NCI-H1417 treated with DMSO at 0.1 percent for 48 hours (cell line): ENCODE measurements at regions not wholly inside any gene's neighbourhood (a gene's known extent, or its start where the extent isn't known, plus 50 kb on each side); places are given as distances from the start of the nearest gene placed in this dataset.
A peak's percentile ranks its signal among the peaks of the same experiment; 100 is the strongest.
"Not testable (repeated sequence)": the region's sequence is repeated elsewhere in the genome, so short reads cannot be mapped to it uniquely, and the experiment has no call there.

Experiments used
- DNase-seq: peaks from one replicate; lab custom pipeline; 2025; lab: John Stamatoyannopoulos, UW

GRCh38 chr5:122515210-122515609 is 203.2 kb downstream of the SNCAIP start:
- DNase-seq: not testable (repeated sequence)

DNA sequence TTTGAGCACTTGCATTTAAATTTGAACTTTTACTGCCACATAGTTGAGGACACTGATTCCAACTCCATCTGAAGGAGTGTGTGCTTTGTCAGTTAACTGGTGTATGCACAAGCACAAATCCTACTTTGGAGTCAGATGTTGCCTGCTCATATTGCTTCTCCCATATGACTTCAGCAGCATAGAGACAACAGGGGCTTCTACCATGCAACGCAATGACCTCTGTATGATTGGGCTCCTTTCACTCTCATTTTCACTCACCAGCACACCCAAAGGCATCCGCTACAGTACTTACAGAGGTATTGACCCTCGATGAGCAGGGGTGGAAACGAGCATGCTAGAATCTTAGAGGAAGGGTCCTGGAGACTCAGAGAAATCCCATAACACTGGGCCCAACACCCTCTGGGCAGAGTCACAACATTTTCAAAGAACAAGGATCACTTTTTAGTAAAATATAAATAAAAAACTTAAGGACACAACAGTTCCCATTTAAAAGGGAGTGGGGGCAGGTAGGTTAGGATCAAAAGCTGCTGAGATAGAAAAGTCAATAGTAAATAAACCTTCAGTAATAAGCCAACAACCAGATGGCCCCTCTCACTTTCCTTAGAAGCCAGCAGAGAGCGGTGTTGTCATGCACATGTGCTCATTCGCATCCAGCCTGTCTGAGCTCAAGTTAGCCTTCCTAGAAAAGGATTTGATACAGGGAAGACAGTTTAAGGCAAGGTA is 203.8 kb downstream of the SNCAIP start:
- DNase-seq: peak; percentile 14

DNA sequence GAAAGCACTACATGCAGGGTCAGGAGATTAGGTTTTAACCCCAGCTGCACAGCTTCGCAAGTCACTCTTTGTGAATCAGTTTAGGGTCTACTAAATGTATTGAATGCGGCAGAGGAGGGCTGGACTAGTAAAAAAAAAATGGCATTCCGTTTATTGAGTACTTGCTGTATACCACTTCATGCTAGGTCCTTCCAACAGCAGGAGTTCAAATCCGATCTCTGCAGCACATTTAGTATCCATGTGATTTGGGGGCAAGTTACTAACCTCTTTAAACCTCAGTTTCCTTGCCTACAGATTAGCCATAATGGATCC is 204.4 kb downstream of the SNCAIP start:
- no peak for DNase-seq

- no peak for DNase-seq
These were observed 205.1 kb downstream of the SNCAIP start for GRCh38 chr5:122517091-122517490.

DNA sequence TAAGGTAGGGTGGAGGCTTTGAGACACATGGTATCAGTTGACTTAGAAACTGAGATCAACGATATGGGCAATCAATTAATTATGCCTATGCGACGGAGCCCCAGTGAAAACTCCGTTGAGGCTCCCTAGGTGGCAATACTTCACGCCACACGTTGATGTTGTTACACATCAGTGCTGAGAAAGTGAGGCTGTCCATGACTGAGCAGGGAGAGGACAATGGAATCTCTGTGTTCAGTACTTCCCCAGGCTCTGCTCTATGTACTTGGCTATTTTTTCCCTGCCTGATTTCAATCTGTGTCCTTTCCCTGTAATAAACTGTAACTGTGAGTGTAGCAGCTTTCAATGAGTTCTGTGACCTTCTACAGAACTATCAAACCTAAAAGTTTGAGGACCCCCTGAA is 211.7 kb downstream of the SNCAIP start:
- DNase-seq: no peak

- DNase-seq: no peak
These were observed 215.5 kb downstream of the SNCAIP start for GRCh38 chr5:122527547-122527946.

GRCh38 chr5:122532035-122532434 is 220.0 kb downstream of the SNCAIP start:
- no peak for DNase-seq

- DNase-seq: no peak
These were observed 221.8 kb downstream of the SNCAIP start for GRCh38 chr5:122533825-122534224.

GRCh38 chr5:122534829-122535228 is 222.8 kb downstream of the SNCAIP start:
- no peak for DNase-seq

DNA sequence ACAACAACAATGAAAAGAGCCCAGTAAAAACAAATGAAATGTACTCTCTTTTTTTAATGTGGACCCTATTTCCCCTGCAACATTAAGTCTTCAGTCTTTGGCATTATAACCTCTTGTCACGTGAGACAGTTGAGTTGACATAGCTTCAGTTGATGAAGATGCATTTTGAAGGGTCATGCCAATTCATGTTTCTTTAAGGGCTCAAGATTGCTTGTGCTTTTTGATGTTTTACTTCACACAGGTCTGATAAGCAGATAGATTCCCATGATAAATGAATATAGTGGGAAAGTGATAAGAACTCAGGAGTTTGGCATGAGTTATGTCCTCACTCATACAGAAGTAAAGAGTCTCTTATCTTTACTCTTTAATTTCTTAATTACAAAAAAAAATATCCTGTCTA is 229.4 kb downstream of the SNCAIP start:
- no peak for DNase-seq

DNA sequence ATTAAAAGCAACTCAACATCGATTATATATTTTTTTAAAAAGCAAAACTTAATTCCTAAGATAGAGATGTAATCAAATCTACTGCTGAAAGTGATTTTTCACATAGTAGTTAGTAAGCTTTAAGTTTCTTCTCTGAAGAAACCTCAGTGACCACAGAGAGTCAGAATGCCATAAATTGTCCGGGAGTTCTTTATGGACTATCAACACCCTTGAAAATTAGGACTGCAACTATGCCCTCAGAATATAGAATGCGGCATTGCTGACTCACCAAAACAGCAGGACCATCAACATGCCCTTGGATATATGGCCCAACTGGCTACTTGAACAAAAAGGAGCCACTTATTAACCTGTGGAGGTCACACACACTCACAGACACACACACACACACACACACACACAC is 228.9 kb upstream of the SNX2 start:
- no peak for DNase-seq

DNA sequence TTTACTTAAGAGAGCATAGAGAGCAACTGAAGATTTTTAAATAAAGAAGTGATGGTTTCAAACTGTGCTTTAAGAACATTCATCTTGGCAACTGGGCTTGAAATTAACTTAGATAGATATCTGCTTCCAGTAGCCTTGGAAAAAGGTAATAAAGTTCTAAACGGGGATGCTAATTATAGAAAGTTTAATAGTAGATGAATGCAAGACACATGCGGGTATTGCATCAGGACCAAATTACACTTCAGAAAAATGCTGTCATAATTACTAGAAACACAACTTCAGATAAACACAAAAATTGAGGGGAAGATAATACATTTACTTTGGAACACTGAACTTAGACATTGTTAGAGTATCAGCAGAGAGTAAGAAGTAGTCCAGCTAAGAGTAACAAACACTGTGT is 227.7 kb upstream of the SNX2 start:
- no peak for DNase-seq

- DNase-seq: no peak
These were observed 227.2 kb upstream of the SNX2 start for GRCh38 chr5:122547669-122548068.

DNA sequence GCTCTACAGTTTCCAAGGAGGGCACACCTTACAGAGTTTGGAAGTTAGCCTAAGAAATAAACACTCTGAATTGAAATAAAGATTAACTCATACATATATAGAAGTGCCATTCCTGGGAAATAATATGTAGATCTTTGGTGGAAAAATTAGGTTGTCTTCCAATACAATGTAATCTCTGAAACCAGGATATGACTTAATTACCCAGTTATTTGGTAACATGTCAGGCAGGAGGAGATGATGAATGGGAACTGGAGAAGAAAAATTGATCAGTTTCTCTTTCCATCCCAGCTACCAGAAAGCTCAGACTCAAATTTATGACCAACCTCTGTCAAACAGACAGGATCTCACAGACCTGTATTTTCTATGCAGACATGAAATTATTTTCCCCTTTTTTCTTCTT is 215.2 kb upstream of the SNX2 start:
- no peak for DNase-seq

DNA sequence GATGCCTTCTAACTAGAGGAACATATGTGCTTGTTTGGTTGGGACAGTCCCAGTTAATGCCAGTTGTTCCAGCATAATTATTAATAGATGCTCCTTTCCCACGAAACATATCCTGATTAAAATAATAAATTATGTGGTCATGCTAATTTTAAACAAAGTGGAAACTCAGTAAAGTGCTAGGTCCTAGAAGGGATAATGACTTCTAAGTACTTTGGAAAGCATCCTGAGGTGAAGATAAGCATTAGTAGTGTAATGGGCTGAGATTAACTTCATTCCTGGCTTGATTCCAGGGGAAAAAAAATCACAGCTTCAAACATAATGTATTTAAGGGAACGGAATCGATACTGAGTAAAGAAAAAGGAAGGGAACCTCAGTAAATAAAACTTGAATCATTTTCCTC is 213.7 kb upstream of the SNX2 start:
- DNase-seq: no peak

- DNase-seq: no peak
These were observed 209.5 kb upstream of the SNX2 start for GRCh38 chr5:122565331-122565730.

DNA sequence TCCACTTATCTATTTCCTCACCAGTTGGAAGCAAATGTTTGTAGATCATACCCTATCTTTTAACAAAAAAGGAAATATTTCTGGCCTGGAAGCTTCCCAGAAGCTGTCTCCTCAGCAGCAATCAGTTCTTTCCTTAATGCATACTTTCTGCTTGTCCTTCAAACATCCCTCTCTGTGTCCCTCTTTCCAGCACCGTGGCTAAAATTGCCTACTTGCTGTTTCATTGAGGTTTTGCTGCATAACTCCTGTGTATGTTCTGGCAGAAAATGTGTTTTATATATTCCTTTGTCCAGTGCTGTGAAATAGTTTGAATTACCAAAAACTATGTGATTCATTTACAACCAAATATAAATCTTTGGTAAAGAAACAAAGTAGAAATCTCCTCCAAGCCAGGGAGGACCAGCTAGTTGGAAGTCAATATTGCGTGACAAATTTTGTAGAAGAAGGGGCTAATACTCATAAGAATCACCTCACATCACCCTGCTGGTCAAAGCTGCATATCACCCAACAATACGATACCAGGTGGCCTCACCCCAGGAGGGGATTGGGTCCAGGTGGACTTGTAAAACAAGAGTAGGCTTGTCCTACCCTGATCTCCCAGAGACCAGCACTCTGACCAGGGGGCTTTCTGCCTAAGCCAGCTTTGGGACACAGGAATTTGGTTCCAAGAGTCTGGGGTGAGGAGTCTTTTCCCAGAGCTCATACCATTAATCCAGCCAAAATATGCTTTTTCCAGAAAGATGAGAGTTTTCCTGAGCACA is 198.4 kb upstream of the SNX2 start:
- DNase-seq: no peak

GRCh38 chr5:122581629-122582028 is 193.3 kb upstream of the SNX2 start:
- DNase-seq: no peak

GRCh38 chr5:122584411-122585300 is 190.2 kb upstream of the SNX2 start:
- DNase-seq: no peak

DNA sequence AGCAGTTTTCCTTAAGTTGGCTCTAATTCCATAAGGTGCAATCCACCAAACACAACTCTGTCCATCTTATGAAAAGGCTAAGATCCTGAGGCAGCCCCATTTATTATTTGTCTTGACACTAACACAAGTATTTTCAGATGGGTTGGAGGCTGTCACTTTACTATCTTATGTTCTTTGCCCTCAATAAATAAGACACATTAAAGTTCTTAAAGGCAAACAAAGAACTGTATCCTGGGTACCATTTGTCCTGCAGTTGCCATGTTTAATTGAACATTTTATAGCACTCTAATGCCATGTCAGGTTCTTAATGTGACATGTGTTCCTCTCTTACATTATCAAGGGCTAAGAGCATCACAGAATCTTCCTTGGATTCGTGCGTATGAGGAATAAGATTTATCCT is 189.5 kb upstream of the SNX2 start:
- no peak for DNase-seq

GRCh38 chr5:122586351-122586750 is 188.5 kb upstream of the SNX2 start:
- no peak for DNase-seq

- DNase-seq: no peak
These were observed 183.1 kb upstream of the SNX2 start for GRCh38 chr5:122591828-122592227.

DNA sequence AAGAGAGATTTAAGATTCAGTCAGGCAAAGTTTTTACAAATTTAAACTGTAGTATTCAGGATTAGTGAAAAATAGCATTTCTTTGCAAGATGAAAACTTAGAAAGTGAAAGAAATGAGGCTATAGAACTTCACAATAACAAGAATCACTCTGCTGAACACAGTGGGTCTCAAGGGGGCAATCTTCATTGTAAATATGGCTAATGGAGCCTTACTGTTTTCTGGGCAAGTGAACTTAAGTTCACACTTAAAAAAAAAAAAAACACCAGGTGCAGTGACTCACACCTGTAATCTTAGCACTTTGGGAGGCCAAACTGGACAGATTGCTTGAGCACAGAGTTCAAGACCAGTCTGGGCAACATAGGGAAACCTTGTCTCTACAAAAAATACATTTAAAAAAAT is 175.9 kb upstream of the SNX2 start:
- no peak for DNase-seq
